ENCODE measurements at regions not wholly inside any gene's neighbourhood (a gene's known extent, or its start where the extent isn't known, plus 50 kb on each side); places are given as distances from the start of the nearest gene placed in this dataset.

GRCh38 chrX:1933964-1934363, 319.1 kb downstream of the ASMT start:
- intact Hi-C loops (cut with DNase I) = no loop called here

GRCh38 chrX:1935805-1936204, 320.9 kb downstream of the ASMT start:
- no peak for DNase-seq (ENCODE audit: low spot score)
- intact Hi-C loops (cut with DNase I) = no loop called here

More at GRCh38 chrX:1933964-1934363, 319.1 kb downstream of the ASMT start:
- DNase-seq (ENCODE audit: low spot score) = no peak

- intact Hi-C loops (cut with DNase I) = no loop called here
- DNase-seq (ENCODE audit: low spot score) = no peak
Measured at GRCh38 chrX:1938190-1938589, 323.3 kb downstream of the ASMT start.

- no peak for DNase-seq (ENCODE audit: low spot score)
- intact Hi-C loops (cut with DNase I) = no loop called here
Measured at GRCh38 chrX:1941321-1941720, 326.5 kb downstream of the ASMT start.

GRCh38 chrX:1945879-1946278, 331.0 kb downstream of the ASMT start:
- DNase-seq (ENCODE audit: low spot score) = no peak
- intact Hi-C loops (cut with DNase I) = no loop called here

GRCh38 chrX:1946974-1947373, 332.1 kb downstream of the ASMT start:
- intact Hi-C loops (cut with DNase I) = no loop called here
- DNase-seq (ENCODE audit: low spot score) = no peak
